Common myeloid progenitor, CD34-positive (primary cell): ENCODE measurements at regions not wholly inside any gene's neighbourhood (a gene's known extent, or its start where the extent isn't known, plus 50 kb on each side); places are given as distances from the start of the nearest gene placed in this dataset.

Experiments used
- CTCF ChIA-PET: fragments of 350-600 bp; sonication (Branson Sonifier 250); formaldehyde crosslinking; loops from one replicate; lab custom pipeline; 2021; ENCODE audit warnings: antibody characterized with exemption; lab: Charles Lee
- POLR2A ChIA-PET: fragments of 350-600 bp; sonication (Branson Sonifier 250); formaldehyde crosslinking; loops from one replicate; lab custom pipeline; 2021; ENCODE audit warnings: antibody characterized with exemption; lab: Charles Lee
- DNase-seq, 3 donors: peaks; one replicate each; pipeline versions ENCODE4 v3.0.0 to v3.0.0-alpha.2; 2013
- H3K27ac ChIP-seq, 2 experiments: 1 replicate in 1 of 2; 2 replicates in 1 of 2; pipeline ENCODE4 v1.7.0; 2013; ENCODE audit warnings: inconsistent platforms in 2 of 2, low read length in 2 of 2, mild to moderate bottlenecking in 2 of 2, low read depth in 1 of 2, moderate library complexity in 1 of 2; ENCODE audit not compliant: severe bottlenecking in 2 of 2, insufficient read depth in 1 of 2, poor library complexity in 1 of 2
- H3K27me3 ChIP-seq, 5 experiments: replicated peaks in 2 of 5; 1 replicate in 3 of 5; 2 replicates in 2 of 5; pipeline versions ENCODE4 v1.6.1 to v1.7.0; 2013; ENCODE audit warnings: low read length in 4 of 5, mild to moderate bottlenecking in 2 of 5, moderate library complexity in 2 of 5, inconsistent platforms in 1 of 5; ENCODE audit not compliant: insufficient read depth in 5 of 5, control insufficient read depth in 4 of 5
- H3K36me3 ChIP-seq, 4 experiments: 1 replicate in 2 of 4; 2 replicates in 2 of 4; pipeline versions ENCODE4 v1.6.1 to v1.7.0; 2013; ENCODE audit warnings: low read length in 3 of 4, control low read depth in 1 of 4, mild to moderate bottlenecking in 1 of 4; ENCODE audit not compliant: control insufficient read depth in 4 of 4, insufficient read depth in 4 of 4
- H3K4me1 ChIP-seq, 4 experiments: 1 replicate in 3 of 4; 2 replicates in 1 of 4; pipeline versions ENCODE4 v1.6.1 to v1.7.1; 2013; ENCODE audit warnings: low read length in 3 of 4, mild to moderate bottlenecking in 3 of 4, control low read depth in 1 of 4, inconsistent platforms in 1 of 4, moderate library complexity in 1 of 4; ENCODE audit not compliant: control insufficient read depth in 4 of 4, insufficient read depth in 4 of 4; ENCODE audit errors: control extremely low read depth in 1 of 4
- H3K4me3 ChIP-seq, 7 experiments: 1 replicate in 4 of 7; 2 replicates in 3 of 7; pipeline versions ENCODE4 v1.5.1 to v1.7.0; 2013; ENCODE audit warnings: mild to moderate bottlenecking in 7 of 7, low read length in 6 of 7, moderate library complexity in 6 of 7, inconsistent platforms in 2 of 7, low read depth in 2 of 7, control low read depth in 1 of 7; ENCODE audit not compliant: insufficient read depth in 4 of 7, control insufficient read depth in 1 of 7; ENCODE audit errors: extremely low read depth in 1 of 7
- H3K9me3 ChIP-seq, 5 experiments: 1 replicate in 4 of 5; 2 replicates in 1 of 5; pipeline versions ENCODE4 v1.6.1 to v1.7.1; 2013; ENCODE audit warnings: low read length in 4 of 5, mild to moderate bottlenecking in 2 of 5, inconsistent platforms in 1 of 5, low read depth in 1 of 5, moderate library complexity in 1 of 5; ENCODE audit not compliant: control insufficient read depth in 4 of 5, insufficient read depth in 2 of 5; ENCODE audit errors: control extremely low read depth in 1 of 5
- WGBS: methylation state at CpG from one replicate; pipeline ENCODE4 v1.1.5; 2013; ENCODE audit not compliant: insufficient coverage; 5-methylcytosine and 5-hydroxymethylcytosine counted together

- DNase-seq: no peak
- peaks cover 0 to 10% (median under 1%) of the 10 kb centered on the region in 5 experiments for H3K27me3 ChIP-seq
- ChIA-PET POLR2A (no interaction called here), CTCF (interaction anchor here (0.9 kb wide), 1 partner anchor 445 kb away, joined by 3 read pairs; no protein-coding TSS in a partner anchor)
- H3K4me3 ChIP-seq: no peak overlapping the region
- H3K4me1 ChIP-seq: no peaks in the 10 kb centered on the region
- H3K36me3 ChIP-seq: no peaks in the 10 kb centered on the region
- H3K9me3 ChIP-seq: peaks cover 0 to 11% (median 0%) of the 10 kb centered on the region in 5 experiments
- whole genome bisulfite sequencing: 96% methylated on average over 10 of the region's 10 CpGs
- no peak overlapping the region for H3K27ac ChIP-seq
Observed at GRCh38 chr16:87007907-87008306, 309.3 kb downstream of the C16orf95 start.

- H3K36me3 ChIP-seq: no peaks in the 10 kb centered on the region
- peaks cover 0 to 11% (median 0%) of the 10 kb centered on the region in 5 experiments for H3K9me3 ChIP-seq
- H3K4me1 ChIP-seq: no peaks in the 10 kb centered on the region
- ChIA-PET POLR2A (no interaction called here), CTCF (no interaction called here)
- H3K27ac ChIP-seq: no peak overlapping the region
- WGBS: 100% methylated on average over 4 of the region's 5 CpGs
- peaks cover 0 to 10% (median 2%) of the 10 kb centered on the region in 5 experiments for H3K27me3 ChIP-seq
- no peak for DNase-seq
- no peak overlapping the region for H3K4me3 ChIP-seq
Observed at GRCh38 chr16:87008664-87009063, 308.5 kb downstream of the C16orf95 start.

GRCh38 chr16:87012954-87013938 lies 303.9 kb downstream of the C16orf95 start:
- H3K4me3 ChIP-seq: no peak overlapping the region
- CTCF ChIA-PET: no interaction called here
- 90% methylated on average over 33 of the region's 37 CpGs for WGBS

GRCh38 chr16:87014112-87014511 lies 303.1 kb downstream of the C16orf95 start:
- POLR2A ChIA-PET: no interaction called here
- no peak overlapping the region for H3K27ac ChIP-seq
- WGBS: 91% methylated on average over 1 of the region's 1 CpG
- H3K4me3 ChIP-seq: no peak overlapping the region
- DNase-seq: no peak
- no peaks in the 10 kb centered on the region for H3K9me3 ChIP-seq
- CTCF ChIA-PET: no interaction called here
- peaks cover 0 to 10% (median 6%) of the 10 kb centered on the region in 4 experiments for H3K4me1 ChIP-seq
- H3K36me3 ChIP-seq: no peaks in the 10 kb centered on the region
- peaks cover 0 to 28% (median 15%) of the 10 kb centered on the region in 5 experiments for H3K27me3 ChIP-seq

More at GRCh38 chr16:87012954-87013938, 303.9 kb downstream of the C16orf95 start:
- DNase-seq: no peak
- Histone ChIP-seq H3K27me3 (peaks cover 0 to 24% (median 15%) of the 10 kb centered on the region in 5 experiments), H3K36me3 (no peaks in the 10 kb centered on the region), H3K9me3 (peaks cover 0 to 4% (median 0%) of the 10 kb centered on the region in 5 experiments), H3K4me1 (peaks cover 0 to 10% (median 6%) of the 10 kb centered on the region in 4 experiments), H3K27ac (no peak overlapping the region)
- POLR2A ChIA-PET: no interaction called here

- WGBS: 95% methylated on average over 5 of the region's 5 CpGs
- Histone ChIP-seq H3K27ac (no peak overlapping the region), H3K27me3 (peaks cover 0 to 33% (median 15%) of the 10 kb centered on the region in 5 experiments), H3K4me3 (no peak overlapping the region), H3K36me3 (no peaks in the 10 kb centered on the region), H3K4me1 (peaks cover 0 to 10% (median 6%) of the 10 kb centered on the region in 4 experiments), H3K9me3 (no peaks in the 10 kb centered on the region)
- CTCF ChIA-PET: no interaction called here
- POLR2A ChIA-PET: no interaction called here
- no peak for DNase-seq
Observed at GRCh38 chr16:87015021-87015420, 302.2 kb downstream of the C16orf95 start.

- H3K4me3 ChIP-seq: peak overlapping the region in 1 of 7 experiments; percentile 29
- H3K9me3 ChIP-seq: no peaks in the 10 kb centered on the region
- H3K4me1 ChIP-seq: peaks cover 0 to 10% (median 6%) of the 10 kb centered on the region in 4 experiments
- H3K27ac ChIP-seq: no peak overlapping the region
- POLR2A ChIA-PET: no interaction called here
- DNase-seq: peak in 1 of 3 donors; percentile 44
- 16% methylated on average over 15 of the region's 15 CpGs for WGBS
- peaks cover 0 to 44% (median 15%) of the 10 kb centered on the region in 5 experiments for H3K27me3 ChIP-seq
- CTCF ChIA-PET: interaction anchor here (1.0 kb wide), 1 partner anchor 13 kb away, joined by 3 read pairs; no protein-coding TSS in a partner anchor
- H3K36me3 ChIP-seq: no peaks in the 10 kb centered on the region
Observed at GRCh38 chr16:87016046-87017035, 300.9 kb downstream of the C16orf95 start.
